Gastroesophageal sphincter (tissue), 3 donors: ENCODE measurements at regions not wholly inside any gene's neighbourhood (a gene's known extent, or its start where the extent isn't known, plus 50 kb on each side); places are given as distances from the start of the nearest gene placed in this dataset.

Source experiments
- EP300 ChIP-seq: sonication (generic); formaldehyde crosslinking; IDR thresholded peaks from one replicate; pipeline ENCODE4 v1.6.1; 2017; ENCODE audit warnings: antibody characterized with exemption, mild to moderate bottlenecking
- POLR2A ChIP-seq, 2 donors: fragments of 450-650 bp; IDR thresholded peaks; one replicate each; pipeline ENCODE4 v1.6.1; 2017; ENCODE audit warnings: antibody characterized with exemption in 2 of 2, mild to moderate bottlenecking in 2 of 2, moderate library complexity in 1 of 2
- POLR2AphosphoS5 ChIP-seq: sonication (generic); formaldehyde crosslinking; IDR thresholded peaks from one replicate; pipeline ENCODE4 v1.6.1; 2017; ENCODE audit warnings: antibody characterized with exemption
- TF ChIP-seq, protein P1 (sequence below), 4 experiments: fragments of 200-600 bp in 2 of 4; fragments of 450-650 bp in 2 of 4; sonication (generic) in 1 of 4; IDR thresholded peaks; one replicate each; pipeline ENCODE4 v1.5.1; 2017 to 2019; ENCODE audit warnings: antibody characterized with exemption in 4 of 4, mild to moderate bottlenecking in 2 of 4, moderate library complexity in 2 of 4

DNA sequence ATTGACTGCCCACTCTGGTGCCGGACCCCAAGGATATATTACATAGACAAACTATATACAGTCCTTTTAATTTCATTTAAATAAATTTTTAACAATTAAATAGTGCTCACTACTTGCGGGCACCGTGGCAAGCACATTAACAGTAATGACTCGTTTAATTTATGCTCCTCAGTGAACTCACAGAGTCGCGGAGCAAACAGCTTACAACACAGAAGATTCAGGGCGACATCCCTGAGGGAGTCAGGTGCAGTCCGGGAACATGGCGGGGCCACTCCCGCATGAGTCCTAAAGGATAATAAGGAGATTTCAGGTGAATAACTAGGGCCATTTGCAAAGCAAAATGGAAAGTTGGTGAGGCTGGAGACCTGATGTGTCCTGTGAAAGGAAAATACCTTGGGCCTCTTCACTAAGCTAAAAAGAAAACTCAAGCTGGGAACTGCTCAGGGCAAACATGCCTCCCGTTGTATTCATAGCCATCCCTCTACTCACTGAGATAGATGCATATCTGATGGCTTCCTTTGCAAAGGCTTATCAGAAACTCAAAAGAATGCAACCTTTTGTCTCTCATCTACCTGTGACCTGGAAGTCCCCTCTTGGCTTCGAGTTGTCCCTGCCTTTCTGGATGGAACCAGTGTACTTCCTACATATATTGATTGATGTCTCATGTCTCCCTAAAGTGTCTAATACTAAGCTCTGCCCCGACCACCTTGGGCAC lies 125.6 kb downstream of the KLF6 start:
- TF ChIP-seq, protein P1, sequence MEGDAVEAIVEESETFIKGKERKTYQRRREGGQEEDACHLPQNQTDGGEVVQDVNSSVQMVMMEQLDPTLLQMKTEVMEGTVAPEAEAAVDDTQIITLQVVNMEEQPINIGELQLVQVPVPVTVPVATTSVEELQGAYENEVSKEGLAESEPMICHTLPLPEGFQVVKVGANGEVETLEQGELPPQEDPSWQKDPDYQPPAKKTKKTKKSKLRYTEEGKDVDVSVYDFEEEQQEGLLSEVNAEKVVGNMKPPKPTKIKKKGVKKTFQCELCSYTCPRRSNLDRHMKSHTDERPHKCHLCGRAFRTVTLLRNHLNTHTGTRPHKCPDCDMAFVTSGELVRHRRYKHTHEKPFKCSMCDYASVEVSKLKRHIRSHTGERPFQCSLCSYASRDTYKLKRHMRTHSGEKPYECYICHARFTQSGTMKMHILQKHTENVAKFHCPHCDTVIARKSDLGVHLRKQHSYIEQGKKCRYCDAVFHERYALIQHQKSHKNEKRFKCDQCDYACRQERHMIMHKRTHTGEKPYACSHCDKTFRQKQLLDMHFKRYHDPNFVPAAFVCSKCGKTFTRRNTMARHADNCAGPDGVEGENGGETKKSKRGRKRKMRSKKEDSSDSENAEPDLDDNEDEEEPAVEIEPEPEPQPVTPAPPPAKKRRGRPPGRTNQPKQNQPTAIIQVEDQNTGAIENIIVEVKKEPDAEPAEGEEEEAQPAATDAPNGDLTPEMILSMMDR (IDR thresholded peaks at IDR 0.05): no peak
- TF ChIP-seq POLR2A (IDR thresholded peaks at IDR 0.05): no peak
- TF ChIP-seq EP300: no peak
- no peak for TF ChIP-seq POLR2AphosphoS5
